Neural cell (in vitro differentiated cells): ENCODE measurements at regions not wholly inside any gene's neighbourhood (a gene's known extent, or its start where the extent isn't known, plus 50 kb on each side); places are given as distances from the start of the nearest gene placed in this dataset.

Experiments used
- H2AFZ ChIP-seq: fragments of 200-600, 300-800 bp; sonication (generic), shearing (Covaris generic); 2 replicates; pipeline ENCODE4 v1.6.0; 2014; ENCODE audit warnings: low read depth, mild to moderate bottlenecking, antibody characterized with exemption, low read length, moderate library complexity
- H3F3A ChIP-seq: fragments of 200-600 bp; shearing (Covaris generic); 2 replicates; pipeline ENCODE4 v1.6.1; 2016; ENCODE audit warnings: mild to moderate bottlenecking, moderate library complexity, mixed read lengths, antibody characterized with exemption, low read length; ENCODE audit not compliant: insufficient read depth, poor library complexity, severe bottlenecking
- H3K27ac ChIP-seq: fragments of 200-600, 300-800 bp; sonication (generic), shearing (Covaris generic); 2 replicates; pipeline ENCODE4 v1.5.1; 2014; ENCODE audit warnings: mild to moderate bottlenecking, low read length, moderate library complexity
- H3K27me3 ChIP-seq: fragments of 300-800, 200-600 bp; sonication (generic), shearing (Covaris generic); 2 replicates; pipeline ENCODE4 v1.6.0; 2014; ENCODE audit warnings: mild to moderate bottlenecking, low read depth, low read length, moderate library complexity; ENCODE audit not compliant: insufficient read depth
- H3K36me3 ChIP-seq: fragments of 300-800, 200-600 bp; sonication (generic), shearing (Covaris generic); 2 replicates; pipeline ENCODE4 v1.5.1; 2014; ENCODE audit warnings: mild to moderate bottlenecking, antibody characterized with exemption, low read length, moderate library complexity; ENCODE audit not compliant: insufficient read depth
- H3K4me2 ChIP-seq: fragments of 300-800, 200-600 bp; sonication (generic), shearing (Covaris generic); 2 replicates; pipeline ENCODE4 v1.6.0; 2014; ENCODE audit warnings: mild to moderate bottlenecking, low read length
- H3K4me3 ChIP-seq: fragments of 300-800, 200-600 bp; sonication (generic), shearing (Covaris generic); 2 replicates; pipeline ENCODE4 v1.5.1; 2014; ENCODE audit warnings: mild to moderate bottlenecking, low read length, moderate library complexity
- H3K79me2 ChIP-seq: fragments of 200-600 bp; shearing (Covaris generic); replicated peaks from 2 replicates; pipeline ENCODE4 v1.6.0; 2014; ENCODE audit warnings: mild to moderate bottlenecking, low read length, moderate library complexity; ENCODE audit not compliant: insufficient read depth
- H3K9ac ChIP-seq: fragments of 300-800, 200-600 bp; sonication (generic), shearing (Covaris generic); 2 replicates; pipeline ENCODE4 v1.6.1; 2016; ENCODE audit warnings: mild to moderate bottlenecking, low read length, mixed read lengths
- H3K9me2 ChIP-seq: fragments of 200-600 bp; shearing (Covaris generic); 2 replicates; pipeline ENCODE4 v1.6.1; 2016; ENCODE audit warnings: mild to moderate bottlenecking, low read length, mixed read lengths; ENCODE audit not compliant: insufficient read depth
- H3K9me3 ChIP-seq: fragments of 200-600, 300-800 bp; sonication (generic), shearing (Covaris generic); 2 replicates; pipeline ENCODE4 v1.6.1; 2016; ENCODE audit warnings: mild to moderate bottlenecking, mixed run types, low read length, moderate library complexity, mixed read lengths
- H4K20me1 ChIP-seq: fragments of 200-600 bp; shearing (Covaris generic); 2 replicates; pipeline ENCODE4 v1.6.1; 2016; ENCODE audit warnings: mild to moderate bottlenecking, mixed run types; ENCODE audit not compliant: insufficient read depth
- EP300 ChIP-seq: fragments of 450-650 bp; conservative IDR thresholded peaks from 2 replicates; pipeline ENCODE4 v1.6.1; 2014; ENCODE audit warnings: antibody characterized with exemption, mild to moderate bottlenecking, moderate library complexity; ENCODE audit not compliant: poor library complexity, severe bottlenecking
- EZH2 ChIP-seq: fragments of 200-600, 300-800 bp; shearing (Covaris generic), sonication (generic); IDR thresholded peaks from 2 replicates; pipeline ENCODE4 v1.6.1; 2014; ENCODE audit warnings: antibody characterized with exemption, low read length, borderline replicate concordance, mild to moderate bottlenecking; ENCODE audit not compliant: insufficient read depth, poor library complexity, severe bottlenecking
- MXI1 ChIP-seq: fragments of 450-650 bp; conservative IDR thresholded peaks from 2 replicates; pipeline ENCODE4 v1.6.1; 2014; ENCODE audit warnings: antibody characterized with exemption, mild to moderate bottlenecking; ENCODE audit not compliant: poor library complexity, severe bottlenecking
- POLR2AphosphoS5 ChIP-seq: IDR thresholded peaks from 2 replicates; pipeline ENCODE4 v1.6.1; 2012
- RAD21 ChIP-seq: fragments of 450-650 bp; conservative IDR thresholded peaks from 2 replicates; pipeline ENCODE4 v1.6.1; 2014; ENCODE audit warnings: antibody characterized with exemption, mild to moderate bottlenecking, moderate library complexity
- SMC3 ChIP-seq: fragments of 450-650 bp; conservative IDR thresholded peaks from 2 replicates; pipeline ENCODE4 v1.6.1; 2014; ENCODE audit warnings: antibody characterized with exemption, mild to moderate bottlenecking, moderate library complexity; ENCODE audit not compliant: poor library complexity
- TAF1 ChIP-seq: IDR thresholded peaks from 2 replicates; pipeline ENCODE4 v1.6.1; 2012; ENCODE audit warnings: low read depth
- TF ChIP-seq, protein P1 (sequence below): fragments of 450-650 bp; IDR thresholded peaks from 2 replicates; pipeline ENCODE4 v1.5.1; 2014; ENCODE audit warnings: antibody characterized with exemption, mild to moderate bottlenecking, moderate library complexity; ENCODE audit not compliant: poor library complexity, severe bottlenecking
- TF ChIP-seq, protein P2 (sequence below): IDR thresholded peaks from 2 replicates; pipeline ENCODE4 v1.6.1; 2012; ENCODE audit warnings: borderline replicate concordance

DNA sequence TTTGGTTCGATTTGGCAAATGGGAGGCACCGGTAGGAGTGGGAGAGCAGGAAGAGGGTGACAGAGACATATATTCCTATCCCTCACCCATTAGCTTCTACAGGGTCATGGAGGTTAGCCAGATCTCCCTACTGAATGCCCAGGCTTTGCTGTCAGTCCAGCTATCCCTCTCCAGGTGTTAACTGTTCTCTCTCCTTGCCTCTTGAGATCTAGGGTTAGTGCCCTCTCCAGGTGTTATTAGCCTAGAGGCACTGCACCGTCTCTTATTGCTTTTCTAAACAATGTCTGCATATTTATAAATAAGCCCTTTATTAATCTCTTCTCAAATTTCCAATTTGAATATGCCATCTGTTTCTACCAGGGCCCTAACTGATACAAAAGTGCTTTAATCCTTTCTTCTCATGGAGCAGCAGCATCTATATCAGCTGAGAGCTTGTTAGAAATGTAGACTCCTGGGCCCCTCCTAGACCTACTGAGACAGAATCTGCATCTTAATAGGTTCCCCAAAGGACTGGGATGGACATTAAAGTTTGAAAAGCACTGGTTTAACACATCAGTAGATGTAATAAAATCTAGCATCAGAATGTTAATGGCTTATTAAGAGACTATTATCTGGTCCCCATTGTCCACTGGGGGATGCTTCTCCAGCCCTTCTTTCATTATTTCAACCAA lies 322.5 kb upstream of the SLC24A2 start:
- Histone ChIP-seq H3K79me2 (no peaks in the 10 kb centered on the region), H3K9me2 (no peaks in the 10 kb centered on the region), H3K9ac (no peak overlapping the region), H2AFZ (no peak overlapping the region), H4K20me1 (no peaks in the 10 kb centered on the region), H3K4me3 (no peak overlapping the region), H3K27ac (no peak overlapping the region), H3K4me2 (no peak overlapping the region), H3K36me3 (no peaks in the 10 kb centered on the region), H3F3A (no peaks in the 10 kb centered on the region), H3K9me3 (no peaks in the 10 kb centered on the region), H3K27me3 (no peaks in the 10 kb centered on the region)
- TF ChIP-seq EZH2, result no peak
- TF ChIP-seq SMC3, result no peak
- no peak for TF ChIP-seq TAF1
- no peak for TF ChIP-seq POLR2AphosphoS5
- TF ChIP-seq EP300, result no peak
- no peak for TF ChIP-seq RAD21
- no peak for TF ChIP-seq MXI1
- TF ChIP-seq, protein P1, sequence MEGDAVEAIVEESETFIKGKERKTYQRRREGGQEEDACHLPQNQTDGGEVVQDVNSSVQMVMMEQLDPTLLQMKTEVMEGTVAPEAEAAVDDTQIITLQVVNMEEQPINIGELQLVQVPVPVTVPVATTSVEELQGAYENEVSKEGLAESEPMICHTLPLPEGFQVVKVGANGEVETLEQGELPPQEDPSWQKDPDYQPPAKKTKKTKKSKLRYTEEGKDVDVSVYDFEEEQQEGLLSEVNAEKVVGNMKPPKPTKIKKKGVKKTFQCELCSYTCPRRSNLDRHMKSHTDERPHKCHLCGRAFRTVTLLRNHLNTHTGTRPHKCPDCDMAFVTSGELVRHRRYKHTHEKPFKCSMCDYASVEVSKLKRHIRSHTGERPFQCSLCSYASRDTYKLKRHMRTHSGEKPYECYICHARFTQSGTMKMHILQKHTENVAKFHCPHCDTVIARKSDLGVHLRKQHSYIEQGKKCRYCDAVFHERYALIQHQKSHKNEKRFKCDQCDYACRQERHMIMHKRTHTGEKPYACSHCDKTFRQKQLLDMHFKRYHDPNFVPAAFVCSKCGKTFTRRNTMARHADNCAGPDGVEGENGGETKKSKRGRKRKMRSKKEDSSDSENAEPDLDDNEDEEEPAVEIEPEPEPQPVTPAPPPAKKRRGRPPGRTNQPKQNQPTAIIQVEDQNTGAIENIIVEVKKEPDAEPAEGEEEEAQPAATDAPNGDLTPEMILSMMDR, result no peak
- TF ChIP-seq, protein P2, sequence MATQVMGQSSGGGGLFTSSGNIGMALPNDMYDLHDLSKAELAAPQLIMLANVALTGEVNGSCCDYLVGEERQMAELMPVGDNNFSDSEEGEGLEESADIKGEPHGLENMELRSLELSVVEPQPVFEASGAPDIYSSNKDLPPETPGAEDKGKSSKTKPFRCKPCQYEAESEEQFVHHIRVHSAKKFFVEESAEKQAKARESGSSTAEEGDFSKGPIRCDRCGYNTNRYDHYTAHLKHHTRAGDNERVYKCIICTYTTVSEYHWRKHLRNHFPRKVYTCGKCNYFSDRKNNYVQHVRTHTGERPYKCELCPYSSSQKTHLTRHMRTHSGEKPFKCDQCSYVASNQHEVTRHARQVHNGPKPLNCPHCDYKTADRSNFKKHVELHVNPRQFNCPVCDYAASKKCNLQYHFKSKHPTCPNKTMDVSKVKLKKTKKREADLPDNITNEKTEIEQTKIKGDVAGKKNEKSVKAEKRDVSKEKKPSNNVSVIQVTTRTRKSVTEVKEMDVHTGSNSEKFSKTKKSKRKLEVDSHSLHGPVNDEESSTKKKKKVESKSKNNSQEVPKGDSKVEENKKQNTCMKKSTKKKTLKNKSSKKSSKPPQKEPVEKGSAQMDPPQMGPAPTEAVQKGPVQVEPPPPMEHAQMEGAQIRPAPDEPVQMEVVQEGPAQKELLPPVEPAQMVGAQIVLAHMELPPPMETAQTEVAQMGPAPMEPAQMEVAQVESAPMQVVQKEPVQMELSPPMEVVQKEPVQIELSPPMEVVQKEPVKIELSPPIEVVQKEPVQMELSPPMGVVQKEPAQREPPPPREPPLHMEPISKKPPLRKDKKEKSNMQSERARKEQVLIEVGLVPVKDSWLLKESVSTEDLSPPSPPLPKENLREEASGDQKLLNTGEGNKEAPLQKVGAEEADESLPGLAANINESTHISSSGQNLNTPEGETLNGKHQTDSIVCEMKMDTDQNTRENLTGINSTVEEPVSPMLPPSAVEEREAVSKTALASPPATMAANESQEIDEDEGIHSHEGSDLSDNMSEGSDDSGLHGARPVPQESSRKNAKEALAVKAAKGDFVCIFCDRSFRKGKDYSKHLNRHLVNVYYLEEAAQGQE, result no peak

DNA sequence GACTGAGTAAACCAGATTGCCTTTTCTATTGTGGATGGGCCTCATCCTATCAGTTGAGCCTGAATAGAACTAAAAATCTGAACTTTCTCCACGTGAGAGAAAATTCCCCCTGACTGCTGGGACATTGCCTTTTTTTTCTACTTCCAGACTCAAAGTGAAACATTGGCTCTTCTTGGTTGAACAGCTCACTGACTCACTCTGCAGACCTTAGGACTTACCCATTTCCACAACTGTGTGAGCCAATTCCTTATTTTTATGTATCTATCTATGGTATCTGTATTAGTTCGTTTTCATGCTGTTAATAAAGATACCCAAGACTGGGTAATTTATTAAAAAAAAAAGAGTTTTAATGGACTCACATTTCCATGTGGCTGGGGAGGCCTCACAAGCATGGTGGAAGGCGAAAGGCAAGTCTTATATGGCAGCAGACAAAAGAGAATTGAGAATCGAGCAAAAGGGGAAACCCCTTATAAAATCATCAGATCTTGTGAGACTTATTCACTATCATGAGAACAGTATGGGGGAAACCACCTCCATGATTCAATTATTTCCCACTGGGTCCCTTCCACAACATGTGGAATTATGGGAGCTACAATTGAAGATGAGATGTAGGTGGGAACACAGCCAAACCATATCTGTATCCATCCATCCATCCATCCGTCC lies 306.7 kb upstream of the SLC24A2 start:
- H3K4me3 ChIP-seq, result no peak overlapping the region
- no peaks in the 10 kb centered on the region for H3K36me3 ChIP-seq
- no peaks in the 10 kb centered on the region for H3K9me3 ChIP-seq
- H2AFZ ChIP-seq, result no peak overlapping the region
- no peak for TF ChIP-seq EZH2
- no peak for TF ChIP-seq MXI1
- TF ChIP-seq EP300, result no peak
- TF ChIP-seq, protein P1, result no peak
- no peak for TF ChIP-seq RAD21
- H3K27me3 ChIP-seq, result no peaks in the 10 kb centered on the region
- no peaks in the 10 kb centered on the region for H4K20me1 ChIP-seq
- H3K4me2 ChIP-seq, result no peak overlapping the region
- H3K9ac ChIP-seq, result no peak overlapping the region
- no peak overlapping the region for H3K27ac ChIP-seq
- H3F3A ChIP-seq, result peaks cover 3% of the 10 kb centered on the region
- H3K79me2 ChIP-seq, result no peaks in the 10 kb centered on the region
- H3K9me2 ChIP-seq, result no peaks in the 10 kb centered on the region
